ENCODE measurements at regions not wholly inside any gene's neighbourhood (a gene's known extent, or its start where the extent isn't known, plus 50 kb on each side); places are given as distances from the start of the nearest gene placed in this dataset.

- TF ChIP-seq KLF5 (IDR thresholded peaks at IDR 0.05; ENCODE audit: partially characterized antibody) (no peak), EED (IDR thresholded peaks at IDR 0.05; ENCODE audit: low read depth) (no peak), RFX5 (IDR thresholded peaks at IDR 0.05; ENCODE audit: low read depth, low read length) (no peak), TBL1XR1 (IDR thresholded peaks at IDR 0.05; ENCODE audit: low read depth, low read length) (no peak), CHD4 (IDR thresholded peaks at IDR 0.05) (no peak)
- TF ChIP-seq, protein P1, sequence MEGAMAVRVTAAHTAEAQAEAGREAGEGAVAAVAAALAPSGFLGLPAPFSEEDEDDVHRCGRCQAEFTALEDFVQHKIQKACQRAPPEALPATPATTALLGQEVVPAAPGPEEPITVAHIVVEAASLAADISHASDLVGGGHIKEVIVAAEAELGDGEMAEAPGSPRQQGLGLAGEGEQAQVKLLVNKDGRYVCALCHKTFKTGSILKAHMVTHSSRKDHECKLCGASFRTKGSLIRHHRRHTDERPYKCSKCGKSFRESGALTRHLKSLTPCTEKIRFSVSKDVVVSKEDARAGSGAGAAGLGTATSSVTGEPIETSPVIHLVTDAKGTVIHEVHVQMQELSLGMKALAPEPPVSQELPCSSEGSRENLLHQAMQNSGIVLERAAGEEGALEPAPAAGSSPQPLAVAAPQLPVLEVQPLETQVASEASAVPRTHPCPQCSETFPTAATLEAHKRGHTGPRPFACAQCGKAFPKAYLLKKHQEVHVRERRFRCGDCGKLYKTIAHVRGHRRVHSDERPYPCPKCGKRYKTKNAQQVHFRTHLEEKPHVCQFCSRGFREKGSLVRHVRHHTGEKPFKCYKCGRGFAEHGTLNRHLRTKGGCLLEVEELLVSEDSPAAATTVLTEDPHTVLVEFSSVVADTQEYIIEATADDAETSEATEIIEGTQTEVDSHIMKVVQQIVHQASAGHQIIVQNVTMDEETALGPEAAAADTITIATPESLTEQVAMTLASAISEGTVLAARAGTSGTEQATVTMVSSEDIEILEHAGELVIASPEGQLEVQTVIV (IDR thresholded peaks at IDR 0.05; ENCODE audit: borderline replicate concordance, partially characterized antibody) = no peak
Observed at GRCh38 chr18:66126266-66126665, 375.5 kb downstream of the CDH7 start (continued).

GRCh38 chr18:66124394-66124793 lies 373.6 kb downstream of the CDH7 start:
- SMC1A ChIA-PET (ENCODE audit: uncharacterized antibody, unreplicated experiment) = interaction anchor here (2.1 kb wide), 1 partner anchor 371 kb away, joined by 5 read pairs; no protein-coding TSS in a partner anchor
- H2AFZ ChIP-seq (ENCODE audit: control insufficient read depth, low read depth, low read length) = no peak overlapping the region
- no peak overlapping the region for H3K4me2 ChIP-seq (ENCODE audit: control insufficient read depth, insufficient read depth)
- no TSS peak for BruUV-seq (replicated peaks)
- no peaks in the 10 kb centered on the region for H3K27me3 ChIP-seq (replicated peaks in 1 of 2; ENCODE audit: control insufficient read depth in 2 of 2, insufficient read depth in 2 of 2, low read length in 1 of 2)
- no peaks in the 10 kb centered on the region for H3K36me3 ChIP-seq (ENCODE audit: control insufficient read depth in 2 of 2, insufficient read depth in 2 of 2, low read length in 1 of 2)
- no peak overlapping the region for H3K9ac ChIP-seq (ENCODE audit: control insufficient read depth, insufficient read depth, low read length)
- DNase-seq (ENCODE audit: low read depth, low spot score) (no peak), FAIRE-seq (no peak), ATAC-seq (peak; percentile 73)
- H3K4me3 ChIP-seq = no peak overlapping the region
- H3K79me2 ChIP-seq (ENCODE audit: control insufficient read depth, insufficient read depth, low read length) = no peaks in the 10 kb centered on the region
- intact Hi-C loops (cut with micrococcal nuclease; ENCODE audit: unreplicated experiment) (loop anchor here (2.0 kb wide), 1 partner anchor 372 kb away; no protein-coding TSS in a partner anchor), in situ Hi-C loops (cut with MboI) (no loop called here)
- H3K27ac ChIP-seq (ENCODE audit: control insufficient read depth, insufficient read depth) = no peak overlapping the region
- RAD21 ChIA-PET (ENCODE audit: unreplicated experiment) = no interaction called here
- 56% methylated on average over 2 of the region's 2 CpGs for WGBS (ENCODE audit: insufficient coverage, insufficient replicate concordance, low lambda C conversion rate, missing lambda C conversion rate)
- TF ChIP-seq, protein P2, sequence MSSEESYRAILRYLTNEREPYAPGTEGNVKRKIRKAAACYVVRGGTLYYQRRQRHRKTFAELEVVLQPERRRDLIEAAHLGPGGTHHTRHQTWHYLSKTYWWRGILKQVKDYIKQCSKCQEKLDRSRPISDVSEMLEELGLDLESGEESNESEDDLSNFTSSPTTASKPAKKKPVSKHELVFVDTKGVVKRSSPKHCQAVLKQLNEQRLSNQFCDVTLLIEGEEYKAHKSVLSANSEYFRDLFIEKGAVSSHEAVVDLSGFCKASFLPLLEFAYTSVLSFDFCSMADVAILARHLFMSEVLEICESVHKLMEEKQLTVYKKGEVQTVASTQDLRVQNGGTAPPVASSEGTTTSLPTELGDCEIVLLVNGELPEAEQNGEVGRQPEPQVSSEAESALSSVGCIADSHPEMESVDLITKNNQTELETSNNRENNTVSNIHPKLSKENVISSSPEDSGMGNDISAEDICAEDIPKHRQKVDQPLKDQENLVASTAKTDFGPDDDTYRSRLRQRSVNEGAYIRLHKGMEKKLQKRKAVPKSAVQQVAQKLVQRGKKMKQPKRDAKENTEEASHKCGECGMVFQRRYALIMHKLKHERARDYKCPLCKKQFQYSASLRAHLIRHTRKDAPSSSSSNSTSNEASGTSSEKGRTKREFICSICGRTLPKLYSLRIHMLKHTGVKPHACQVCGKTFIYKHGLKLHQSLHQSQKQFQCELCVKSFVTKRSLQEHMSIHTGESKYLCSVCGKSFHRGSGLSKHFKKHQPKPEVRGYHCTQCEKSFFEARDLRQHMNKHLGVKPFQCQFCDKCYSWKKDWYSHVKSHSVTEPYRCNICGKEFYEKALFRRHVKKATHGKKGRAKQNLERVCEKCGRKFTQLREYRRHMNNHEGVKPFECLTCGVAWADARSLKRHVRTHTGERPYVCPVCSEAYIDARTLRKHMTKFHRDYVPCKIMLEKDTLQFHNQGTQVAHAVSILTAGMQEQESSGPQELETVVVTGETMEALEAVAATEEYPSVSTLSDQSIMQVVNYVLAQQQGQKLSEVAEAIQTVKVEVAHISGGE (CRISPR knock-in tag; IDR thresholded peaks at IDR 0.05) = no peak
- TF ChIP-seq SMC3 (IDR thresholded peaks at IDR 0.05; ENCODE audit: borderline replicate concordance, low read length) = peak; percentile 32; the same call in 1 of the 2 replicates
- no peak for TF ChIP-seq IKZF1 (conservative IDR thresholded peaks at IDR 0.05)
- TF ChIP-seq CTCF (IDR thresholded peaks at IDR 0.05 in 2 of 3, conservative IDR thresholded peaks at IDR 0.05 in 1 of 3; ENCODE audit: control insufficient read depth in 2 of 3, extremely low read depth in 1 of 3, insufficient read depth in 1 of 3, low read depth in 3 of 3, low read length in 3 of 3) = peak in 2 of 3 experiments; percentile 34 to 38; a peak in 2 of 6 replicates
- POLR2A ChIA-PET = no interaction called here
- H3K9me3 ChIP-seq (replicated peaks; ENCODE audit: control insufficient read depth, insufficient read depth, low read length) = no peaks in the 10 kb centered on the region
- H3K4me1 ChIP-seq (ENCODE audit: control insufficient read depth, insufficient read depth, low read length) = no peaks in the 10 kb centered on the region
- CTCF ChIA-PET = interaction anchor here (1.1 kb wide), 1 partner anchor 11 kb away, joined by 5 read pairs; no protein-coding TSS in a partner anchor
- no peaks in the 10 kb centered on the region for H4K20me1 ChIP-seq (ENCODE audit: control insufficient read depth, insufficient read depth)
